GM19467 (cell line): ENCODE measurements at regions not wholly inside any gene's neighbourhood (a gene's known extent, or its start where the extent isn't known, plus 50 kb on each side); places are given as distances from the start of the nearest gene placed in this dataset.
"Not testable (repeated sequence)": the region's sequence is repeated elsewhere in the genome, so short reads cannot be mapped to it uniquely, and the experiment has no call there.

Source experiments
- ATAC-seq: cut with Tn5 transposase; IDR thresholded peaks from one replicate; pipeline ENCODE4 v1.9.1; 2021; ENCODE audit warnings: mild to moderate bottlenecking, moderate library complexity; ENCODE audit not compliant: unreplicated experiment

DNA sequence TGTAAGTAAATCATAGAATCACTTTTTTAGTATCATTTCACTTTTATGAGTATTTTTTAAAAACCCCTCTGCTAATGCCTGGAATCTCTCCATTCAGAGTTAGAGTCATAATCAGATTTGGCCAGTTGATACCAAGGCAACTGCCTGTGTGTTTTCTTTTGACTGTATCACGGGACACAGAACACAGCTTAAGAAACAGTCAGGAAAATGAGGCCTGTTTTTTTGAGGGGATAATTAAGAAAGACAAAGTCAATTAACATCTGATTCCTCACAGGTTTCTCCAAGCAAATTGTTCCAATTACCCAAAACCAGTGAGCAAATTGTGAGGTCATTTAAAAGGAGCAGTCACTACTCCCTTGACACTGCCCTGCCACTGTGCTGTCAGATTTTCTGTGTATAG, 944.5 kb upstream of the SOX9 start:
- ATAC-seq = no peak

DNA sequence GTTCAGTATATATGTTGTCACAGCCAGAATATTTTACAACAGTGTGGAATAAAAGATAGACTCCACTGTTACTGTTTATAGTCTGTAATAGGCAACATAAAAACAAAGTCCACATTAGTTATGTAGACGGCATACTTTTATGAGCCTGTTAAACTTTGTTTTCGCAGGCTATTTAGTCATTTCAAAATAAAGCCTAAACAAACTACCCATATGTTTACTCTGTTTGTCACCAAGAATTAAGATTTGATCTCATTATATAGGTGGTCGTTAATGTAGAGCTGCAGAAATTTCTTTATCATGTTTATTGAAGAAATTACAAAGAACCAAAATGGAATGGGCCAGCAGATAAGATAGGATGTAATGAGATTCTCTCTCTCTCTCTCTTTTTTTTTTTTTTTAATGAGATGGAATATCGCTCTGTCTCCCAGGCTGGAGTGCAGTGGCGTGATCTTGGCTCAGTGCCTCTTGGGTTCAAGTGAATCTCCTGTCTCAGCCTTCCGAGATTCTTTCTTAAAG, 943.8 kb upstream of the SOX9 start:
- no peak for ATAC-seq

DNA sequence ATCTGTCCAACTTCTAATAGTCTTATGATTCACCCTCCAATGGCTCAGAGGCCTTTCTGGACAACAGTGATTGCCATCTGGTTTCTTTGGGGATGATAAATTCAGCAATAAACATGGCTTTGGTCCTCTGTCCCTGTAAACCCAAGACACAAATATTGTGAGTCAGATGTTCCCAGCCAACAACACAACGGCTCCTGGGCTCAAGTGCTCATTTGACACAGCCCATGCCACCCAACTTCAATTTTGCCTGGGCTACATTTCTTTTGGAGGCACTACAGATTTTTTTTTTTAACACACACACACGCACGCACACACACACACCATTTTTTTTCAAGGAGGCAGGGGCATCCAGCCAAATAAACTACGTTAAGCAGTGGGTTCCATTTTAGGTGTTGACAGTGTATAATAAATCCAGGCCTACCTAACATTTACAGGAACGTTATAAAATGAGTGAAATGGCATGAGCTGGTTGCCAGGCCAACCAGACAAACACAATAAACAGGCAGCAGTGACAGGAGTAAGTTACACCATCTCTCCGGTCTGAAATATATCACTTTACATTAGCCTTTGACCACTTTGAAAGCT, 939.9 kb upstream of the SOX9 start:
- ATAC-seq = no peak

DNA sequence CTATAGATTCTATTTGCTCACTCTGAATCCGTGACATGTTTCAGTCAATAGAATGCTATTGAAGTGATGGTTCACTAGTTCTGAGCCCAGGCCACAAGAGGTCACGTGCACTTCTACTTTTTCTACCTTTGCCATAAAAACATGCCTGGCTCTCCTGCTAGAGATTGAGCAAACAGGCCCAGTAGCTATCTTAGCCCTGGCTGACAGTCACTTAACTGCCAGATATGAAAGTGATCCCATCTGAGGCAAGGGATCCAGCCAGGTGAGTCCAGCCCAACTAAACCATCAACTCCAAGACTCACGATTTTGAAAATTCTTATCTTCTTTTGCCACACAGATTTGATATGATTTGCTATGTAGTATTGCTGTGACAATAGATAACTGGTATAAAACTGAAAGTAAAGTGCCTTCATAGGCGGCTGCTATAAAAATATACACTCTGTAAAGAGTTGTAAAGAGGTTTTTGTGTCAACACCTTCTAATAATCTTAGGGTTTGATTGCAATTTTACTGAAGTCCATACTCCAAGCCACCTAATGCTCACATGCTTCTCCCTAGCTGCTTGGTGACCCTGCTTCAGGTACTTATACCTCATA, 937.7 kb upstream of the SOX9 start:
- no peak for ATAC-seq

DNA sequence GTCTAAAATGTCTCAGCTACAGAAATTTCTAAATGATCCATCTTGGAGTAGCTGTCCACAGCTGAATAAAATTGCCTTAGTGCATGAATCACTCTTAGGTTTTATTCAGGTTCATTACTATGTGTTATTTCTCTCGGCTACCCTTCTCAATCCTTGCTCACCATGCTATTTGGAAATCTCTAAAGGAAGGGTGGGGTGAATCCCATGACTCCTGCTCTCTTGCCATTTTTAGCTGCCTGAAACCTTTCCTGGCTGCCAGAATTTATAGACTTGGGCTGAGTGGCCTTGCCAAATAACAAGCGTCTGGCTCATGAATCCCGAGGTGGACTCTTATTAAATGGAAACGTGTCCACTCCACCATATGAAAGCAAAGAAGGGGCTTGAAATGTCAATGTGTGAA, 936.1 kb upstream of the SOX9 start:
- ATAC-seq = no peak

DNA sequence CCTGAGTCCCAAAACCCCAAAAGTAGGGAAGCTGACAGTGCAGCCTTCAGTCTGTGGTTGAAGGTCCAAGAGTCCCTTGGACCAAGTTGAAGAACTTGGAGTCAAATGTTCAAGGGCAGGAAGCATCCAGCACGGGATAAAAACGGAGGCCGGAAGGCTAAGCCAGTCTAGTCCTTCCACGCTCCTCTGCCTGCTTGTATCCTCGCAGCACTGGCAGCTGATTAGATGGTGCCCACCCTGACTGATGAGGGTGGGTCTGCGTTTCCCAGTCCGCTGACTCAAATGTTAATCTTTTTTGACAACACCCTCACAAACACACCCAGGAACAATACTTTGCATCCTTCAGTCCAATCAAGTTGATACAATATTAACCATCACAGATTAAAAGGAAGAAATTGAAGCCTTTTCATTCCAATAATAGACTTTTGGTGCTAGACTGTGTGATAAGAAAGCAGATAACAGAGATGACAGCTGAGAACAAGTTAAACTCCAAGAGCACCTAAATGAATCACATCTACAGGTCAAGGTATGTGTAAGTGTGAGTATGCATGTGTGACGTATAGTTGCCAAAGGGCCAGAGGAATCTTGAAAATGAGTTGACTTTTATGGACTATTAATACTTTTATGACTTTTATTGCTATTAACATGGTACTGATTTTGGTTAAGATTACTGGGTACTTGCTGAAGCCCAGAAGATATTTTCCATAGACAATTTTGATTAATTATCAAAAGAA, 933.5 kb upstream of the SOX9 start:
- ATAC-seq = no peak

DNA sequence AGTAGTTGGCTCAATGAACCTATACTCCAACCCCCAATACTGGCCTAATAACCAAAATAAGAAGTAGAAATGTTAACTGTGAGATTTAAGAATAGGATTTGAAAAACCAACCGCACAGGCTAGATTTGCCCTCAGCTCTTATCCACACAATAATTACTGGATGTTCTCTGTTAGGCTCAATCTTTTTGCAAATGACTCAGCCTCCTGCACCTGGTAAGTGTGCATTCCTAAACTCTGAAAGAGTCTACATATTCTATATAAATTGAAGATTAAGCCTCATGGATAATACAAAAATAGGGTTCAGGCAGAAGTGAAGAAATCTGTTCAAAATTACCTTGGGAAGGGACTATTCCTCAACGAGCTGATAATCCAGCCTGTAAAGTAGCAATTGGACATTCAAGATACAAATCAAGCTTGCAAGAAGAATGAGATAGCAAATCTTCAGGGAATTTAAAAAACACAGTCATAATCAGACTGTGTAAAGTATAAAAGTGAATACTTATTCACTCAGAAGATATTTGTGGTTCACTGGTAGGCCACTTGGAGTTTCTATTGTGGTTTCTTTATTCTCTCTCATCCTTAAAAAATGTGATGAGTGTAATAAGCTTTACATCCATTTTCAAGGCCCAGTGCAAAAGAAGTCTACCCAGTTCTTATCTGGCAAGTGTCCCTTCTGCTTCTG, 931.9 kb upstream of the SOX9 start:
- ATAC-seq = no peak

DNA sequence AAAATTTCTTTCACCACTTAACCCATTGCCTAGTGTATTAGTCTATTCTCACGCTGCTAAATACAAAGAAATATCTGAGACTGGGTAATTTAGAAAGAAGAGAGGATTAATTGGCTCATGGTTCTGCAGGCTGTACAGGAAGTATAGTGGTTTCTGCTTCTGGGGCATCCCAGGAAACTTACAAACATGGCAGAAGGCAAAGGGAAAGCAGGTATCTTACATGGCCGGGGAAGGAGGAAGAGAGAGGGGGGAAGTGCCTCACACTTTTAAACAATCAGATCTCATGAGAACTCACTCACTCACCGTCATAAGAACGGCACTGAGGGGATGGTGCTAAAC, 931.4 kb upstream of the SOX9 start:
- no peak for ATAC-seq

DNA sequence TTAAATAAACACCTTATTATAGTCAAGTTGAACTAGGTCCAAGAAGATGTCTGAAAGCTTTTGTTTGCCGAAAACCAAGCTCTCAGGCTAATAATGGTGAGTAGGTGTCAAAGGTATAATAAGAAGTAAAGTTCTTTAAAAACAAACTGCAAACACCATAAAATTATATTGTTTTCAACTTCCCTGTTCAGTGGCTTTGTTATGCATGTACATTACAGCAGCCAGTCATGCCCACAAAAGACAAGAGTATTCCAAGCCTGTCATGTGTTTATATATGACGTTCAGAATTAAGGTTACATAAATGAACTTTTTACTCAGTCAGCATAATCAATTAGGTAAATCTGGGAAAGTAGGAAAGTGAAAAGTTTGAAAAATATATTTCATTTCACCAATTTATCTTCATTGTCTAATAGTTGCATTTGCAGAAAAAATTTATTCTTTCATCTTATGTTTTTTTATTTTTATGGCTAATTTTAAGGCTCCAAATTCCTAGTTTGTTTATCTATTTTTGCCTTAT, 928.7 kb upstream of the SOX9 start:
- no peak for ATAC-seq

DNA sequence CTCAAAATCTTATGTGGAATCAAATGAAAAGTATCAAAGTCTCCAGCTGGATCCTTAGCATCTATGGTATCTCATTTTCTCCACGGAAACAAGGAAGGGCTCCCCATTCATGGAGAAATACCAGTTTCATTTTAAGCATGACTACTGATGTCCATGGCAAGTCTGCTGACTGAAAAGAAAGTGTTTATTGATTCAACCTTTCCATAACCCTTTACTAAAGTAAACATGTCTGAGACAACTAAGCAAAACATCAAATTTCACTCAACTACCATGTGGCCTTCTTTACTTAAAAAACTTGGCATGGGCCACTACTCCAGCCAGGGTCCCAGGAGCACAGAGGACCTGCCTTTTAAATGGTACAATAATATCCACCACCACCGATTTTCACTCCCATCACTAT, 928.0 kb upstream of the SOX9 start:
- ATAC-seq = no peak

DNA sequence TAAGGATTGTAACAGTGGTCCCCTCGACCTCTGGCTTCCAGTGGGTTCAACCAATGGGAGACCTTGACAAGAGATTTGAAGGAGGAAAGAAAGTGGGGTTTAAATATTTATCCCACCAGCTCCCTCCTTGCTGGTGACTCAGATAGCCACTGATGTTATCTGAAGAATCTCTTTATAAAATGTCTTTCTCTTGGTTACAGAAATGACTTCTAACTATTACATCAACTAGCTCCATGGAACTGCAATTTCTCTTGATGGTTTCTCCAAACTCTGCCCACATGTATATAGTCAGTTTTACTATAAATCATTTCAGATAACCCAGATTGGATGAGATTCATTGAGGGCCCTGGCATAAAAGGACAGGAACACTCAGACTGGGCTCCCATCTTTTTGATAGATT, 920.2 kb upstream of the SOX9 start:
- no peak for ATAC-seq

DNA sequence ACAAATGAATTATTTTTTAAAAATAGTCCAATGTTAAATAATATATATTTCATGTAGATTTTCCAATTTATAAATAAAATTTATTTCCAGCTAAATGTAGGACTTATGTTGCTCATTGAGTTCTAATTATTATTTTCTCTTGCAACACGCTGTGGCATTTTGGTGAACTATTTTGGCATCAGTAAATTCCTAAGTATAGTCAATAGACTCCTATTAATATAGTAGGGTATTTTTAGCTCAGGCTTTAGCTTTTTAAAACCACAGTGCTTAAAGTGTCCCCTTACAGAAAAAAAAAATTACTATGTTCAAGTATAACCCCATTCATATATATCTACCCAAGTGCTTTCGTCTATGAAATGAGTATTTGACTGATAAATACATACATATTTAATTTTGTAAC, 919.2 kb upstream of the SOX9 start:
- ATAC-seq = no peak

DNA sequence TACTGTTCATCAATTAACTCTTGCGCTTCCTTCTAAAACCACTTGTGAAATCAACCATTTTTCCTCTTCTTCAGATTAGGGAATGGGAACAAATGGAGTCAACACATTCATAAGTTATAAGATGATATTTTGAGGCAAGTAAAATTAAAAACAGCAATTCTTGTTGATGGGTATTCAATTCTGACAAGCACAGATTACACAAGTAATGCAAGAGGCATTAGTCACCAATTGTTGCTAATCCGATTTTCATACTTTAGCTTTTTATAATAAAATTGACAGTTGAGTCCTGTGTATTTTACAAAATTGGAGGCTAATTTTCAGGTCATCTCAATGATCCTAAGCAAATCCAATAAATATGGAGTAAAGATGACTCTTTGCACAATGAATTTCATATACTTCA, 918.4 kb upstream of the SOX9 start:
- ATAC-seq = no peak

DNA sequence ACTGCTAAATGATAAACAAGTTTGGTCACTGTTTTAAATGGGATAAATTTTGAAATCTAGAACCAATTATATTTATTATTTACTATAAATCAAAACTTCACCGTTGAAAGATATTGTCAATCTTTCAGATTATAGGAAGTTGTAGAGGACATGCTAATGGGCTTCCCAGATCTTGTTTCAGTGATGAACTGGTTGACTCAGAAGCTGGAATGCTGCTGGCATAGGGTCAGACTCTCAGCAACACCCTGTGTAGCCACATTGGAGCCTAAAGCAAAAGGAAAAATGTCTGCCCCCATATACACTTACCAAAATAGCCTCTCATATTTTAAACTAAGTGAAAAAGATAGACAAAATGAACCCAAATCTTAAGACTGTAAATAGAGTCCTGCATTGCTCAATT, 916.9 kb upstream of the SOX9 start:
- ATAC-seq = no peak

DNA sequence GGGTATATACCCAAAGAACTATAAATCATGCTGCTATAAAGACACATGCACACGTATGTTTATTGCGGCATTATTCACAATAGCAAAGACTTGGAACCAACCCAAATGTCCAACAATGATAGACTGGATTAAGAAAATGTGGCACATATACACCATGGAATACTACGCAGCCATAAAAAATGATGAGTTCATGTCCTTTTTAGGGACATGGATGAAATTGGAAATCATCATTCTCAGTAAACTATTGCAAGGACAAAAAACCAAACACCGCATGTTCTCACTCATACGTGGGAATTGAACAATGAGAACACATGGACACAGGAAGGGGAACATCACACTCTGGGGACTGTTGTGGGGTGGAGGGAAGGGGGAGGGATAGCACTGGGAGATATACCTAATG, 914.9 kb upstream of the SOX9 start:
- ATAC-seq = not testable (repeated sequence)

DNA sequence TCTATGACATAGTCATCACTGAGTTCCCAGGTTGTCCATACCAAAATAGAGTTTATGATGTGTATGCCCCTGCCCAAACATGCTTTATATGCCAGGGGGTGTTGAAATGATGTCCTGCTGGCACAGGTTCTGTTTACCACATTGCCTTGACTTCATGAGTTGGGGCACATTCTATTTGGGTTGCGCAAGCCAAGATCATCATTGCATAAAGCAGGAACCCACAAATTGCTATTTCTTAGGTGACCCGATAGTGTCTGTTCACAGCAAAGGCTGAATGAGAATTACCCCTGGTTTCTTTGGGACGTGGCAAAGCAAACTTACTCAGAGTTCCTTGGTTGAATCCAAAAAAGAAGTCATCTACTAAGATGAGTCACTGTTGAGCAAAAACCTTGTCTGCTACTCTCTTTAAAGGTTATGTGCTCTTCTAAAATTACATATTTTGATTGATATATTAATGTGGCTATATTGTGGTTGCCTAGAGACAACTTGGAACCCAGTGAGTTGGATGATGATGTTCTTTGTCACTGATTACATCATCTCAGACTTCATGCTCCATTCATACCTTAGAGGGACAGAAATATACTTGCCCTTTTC, 912.6 kb upstream of the SOX9 start:
- no peak for ATAC-seq

DNA sequence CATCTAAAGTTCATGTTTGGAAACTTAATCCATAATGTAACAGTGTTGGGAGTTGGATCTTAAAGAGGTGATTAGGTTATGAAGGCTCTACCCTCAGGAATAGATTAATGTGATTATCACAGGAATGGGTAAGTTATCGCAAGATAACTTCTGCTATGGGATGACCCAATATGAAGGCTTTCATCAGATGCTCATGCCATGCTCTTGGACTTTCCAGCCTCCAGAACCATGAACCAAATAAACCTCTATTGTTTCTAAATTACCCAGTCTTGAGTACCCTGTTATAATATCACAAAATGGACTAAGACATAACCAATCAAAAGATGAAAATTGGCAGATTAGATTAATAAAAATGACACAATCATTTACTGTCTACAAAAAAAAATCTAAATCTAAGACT, 906.9 kb upstream of the SOX9 start:
- ATAC-seq = no peak

DNA sequence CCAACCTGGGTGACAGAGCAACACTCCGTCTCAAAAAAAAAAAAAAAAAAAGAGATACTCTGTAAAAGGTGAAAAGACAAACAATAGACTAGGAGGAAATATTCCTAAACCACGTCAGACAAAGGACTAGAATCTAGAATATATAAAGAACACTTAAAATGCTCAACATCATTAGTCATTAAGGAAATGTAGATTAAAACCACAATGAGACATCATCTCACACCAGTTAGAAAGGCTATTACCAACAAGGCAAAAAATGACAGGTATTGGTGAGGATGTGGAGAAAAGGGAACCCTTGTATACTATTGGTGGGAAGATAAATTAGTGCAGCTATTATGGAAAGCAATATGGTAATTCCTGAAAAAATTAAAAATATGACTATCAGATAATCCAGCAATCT, 903.1 kb upstream of the SOX9 start:
- ATAC-seq = no peak

DNA sequence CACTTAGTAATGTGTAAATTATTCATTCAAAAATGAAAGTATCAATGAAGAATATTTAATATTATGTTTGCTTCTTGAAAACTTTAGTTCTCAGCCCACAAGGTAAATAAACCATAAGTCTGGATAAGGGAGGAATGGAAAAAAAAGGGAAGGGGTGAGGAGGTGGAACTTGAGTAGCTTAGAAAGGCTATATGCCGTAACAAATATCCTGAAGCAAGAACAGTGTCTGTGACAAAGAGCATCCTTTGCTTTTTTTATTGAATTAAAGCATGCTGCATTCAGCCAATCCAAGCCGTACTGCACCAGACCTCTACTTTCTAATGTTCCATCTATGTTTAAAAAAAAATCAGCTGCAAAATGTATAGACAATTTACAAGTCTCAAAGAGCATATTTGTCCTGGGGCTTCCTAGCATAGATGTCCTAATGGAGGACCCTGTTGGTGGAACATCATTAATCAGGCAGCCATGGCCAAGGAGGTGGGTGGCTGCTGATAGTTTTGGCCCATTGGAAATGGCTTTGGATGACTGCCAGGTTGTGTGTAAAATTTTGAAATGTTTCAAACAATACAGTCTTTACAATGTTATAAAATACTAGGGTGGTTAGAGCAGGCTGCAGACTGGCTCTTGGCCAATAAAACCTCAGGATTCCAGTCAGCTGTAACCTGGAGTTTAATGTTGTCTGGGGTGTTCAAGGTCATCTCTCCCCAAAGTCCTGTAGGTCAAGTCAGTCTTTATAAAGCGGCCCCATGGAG, 895.8 kb upstream of the SOX9 start:
- ATAC-seq = no peak

DNA sequence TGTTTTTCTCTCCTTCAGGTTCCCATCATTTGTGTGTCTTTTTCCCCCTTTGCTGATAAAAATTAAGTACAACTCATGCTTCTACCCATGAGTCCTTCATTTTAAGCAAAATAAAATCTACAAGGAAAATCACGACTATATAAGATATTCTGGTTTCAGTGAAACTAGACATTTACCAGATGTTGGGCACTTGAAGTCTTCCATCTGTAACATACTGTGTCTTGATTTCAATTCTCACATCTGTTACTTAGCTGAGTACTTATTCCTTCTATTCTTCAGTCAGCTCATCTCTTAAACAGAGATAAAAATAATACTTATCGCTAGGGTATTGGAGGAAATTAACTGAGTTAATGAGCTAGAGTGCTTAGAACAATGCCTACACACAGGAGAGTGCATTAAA, 893.0 kb upstream of the SOX9 start:
- no peak for ATAC-seq

DNA sequence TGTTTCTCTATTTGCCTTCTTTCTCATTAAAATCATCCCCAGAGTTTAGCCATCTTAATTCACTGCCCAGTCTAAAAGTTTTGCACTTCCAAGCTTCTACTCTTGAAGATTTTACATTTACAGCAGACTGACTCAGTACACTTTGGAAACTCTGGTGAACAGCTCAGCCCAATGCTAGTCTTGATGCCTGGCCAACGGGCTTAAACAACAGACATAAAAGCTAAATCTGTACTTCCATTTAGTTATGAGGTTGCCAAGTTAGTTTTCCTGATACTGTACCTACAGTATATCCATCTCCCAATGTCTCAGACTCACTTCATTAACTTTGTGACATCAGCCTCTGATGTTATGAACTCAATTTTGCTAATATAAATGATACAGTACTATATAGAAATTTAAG, 891.8 kb upstream of the SOX9 start:
- ATAC-seq = no peak
